HEK293 (cell line): ENCODE measurements at regions not wholly inside any gene's neighbourhood (a gene's known extent, or its start where the extent isn't known, plus 50 kb on each side); places are given as distances from the start of the nearest gene placed in this dataset.

Source experiments
- CTCF ChIA-PET: fragments of 350-600 bp; formaldehyde crosslinking; extraction: SDS; loops from one replicate; lab custom pipeline; 2021; ENCODE audit warnings: antibody characterized with exemption; lab: Yijun Ruan, JAX
- POLR2A ChIA-PET: fragments of 300-600 bp; formaldehyde crosslinking; extraction: SDS; loops from one replicate; lab custom pipeline; 2020; ENCODE audit warnings: antibody characterized with exemption, inconsistent platforms; lab: Yijun Ruan, JAX
- H3K27ac ChIP-seq: fragments of 200-500 bp; sonication (Bioruptor generic); 2 replicates; pipeline ENCODE4 v1.5.1; 2014; ENCODE audit warnings: low read depth, low read length, control low read depth, inconsistent platforms; ENCODE audit errors: extremely low read depth
- H3K36me3 ChIP-seq, 2 experiments: fragments of 200-500 bp in 1 of 2; sonication (Bioruptor generic) in 1 of 2; 1 replicate in 1 of 2; 2 replicates in 1 of 2; pipeline ENCODE4 v1.5.1; 2014 to 2017; ENCODE audit warnings: inconsistent platforms in 2 of 2, low read length in 2 of 2; ENCODE audit not compliant: control insufficient read depth in 2 of 2, insufficient read depth in 1 of 2
- H3K4me1 ChIP-seq: fragments of 200-500 bp; sonication (Bioruptor generic); 2 replicates; pipeline ENCODE4 v1.5.1; 2014; ENCODE audit warnings: mild to moderate bottlenecking, low read length, inconsistent platforms; ENCODE audit not compliant: control insufficient read depth, insufficient read depth
- H3K4me3 ChIP-seq: 2 replicates; pipeline ENCODE4 v1.5.1; 2011; ENCODE audit warnings: low read depth, mild to moderate bottlenecking, control low read depth, low read length, moderate library complexity
- H3K9me3 ChIP-seq: fragments of 200-500 bp; sonication (Bioruptor generic); 2 replicates; pipeline ENCODE4 v1.5.1; 2014; ENCODE audit warnings: low read depth, low read length, inconsistent platforms; ENCODE audit not compliant: control insufficient read depth, insufficient read depth
- BCL6B ChIP-seq: fragments of 450-650 bp; formaldehyde crosslinking; IDR thresholded peaks from 2 replicates; pipeline ENCODE4 v1.5.1; 2017; ENCODE audit warnings: missing biosample characterization, missing genetic modification characterization
- GLI4 ChIP-seq: fragments of 450-650 bp; formaldehyde crosslinking; IDR thresholded peaks from 2 replicates; pipeline ENCODE4 v1.5.1; 2016; ENCODE audit warnings: missing biosample characterization, missing genetic modification characterization
- KLF17 ChIP-seq: fragments of 450-650 bp; formaldehyde crosslinking; IDR thresholded peaks from 2 replicates; pipeline ENCODE4 v1.5.1; 2016; ENCODE audit warnings: missing biosample characterization, missing genetic modification characterization
- OVOL3 ChIP-seq: fragments of 450-650 bp; formaldehyde crosslinking; IDR thresholded peaks from 2 replicates; pipeline ENCODE4 v1.5.1; 2016; ENCODE audit warnings: missing biosample characterization, missing genetic modification characterization
- PRDM4 ChIP-seq: fragments of 450-650 bp; formaldehyde crosslinking; IDR thresholded peaks from 2 replicates; pipeline ENCODE4 v1.5.1; 2017; ENCODE audit warnings: missing biosample characterization, missing genetic modification characterization
- ZBTB26 ChIP-seq: fragments of 450-650 bp; formaldehyde crosslinking; optimal IDR thresholded peaks from 2 replicates; pipeline ENCODE3; 2016; ENCODE audit warnings: missing biosample characterization, mild to moderate bottlenecking, missing genetic modification characterization
- ZBTB49 ChIP-seq: fragments of 450-650 bp; formaldehyde crosslinking; IDR thresholded peaks from 2 replicates; pipeline ENCODE4 v1.5.1; 2016; ENCODE audit warnings: missing biosample characterization, missing genetic modification characterization, low read depth
- ZBTB7A ChIP-seq: fragments of 450-650 bp; formaldehyde crosslinking; IDR thresholded peaks from 2 replicates; pipeline ENCODE4 v1.5.1; 2016; ENCODE audit warnings: low read depth, missing biosample characterization, missing genetic modification characterization
- ZNF174 ChIP-seq: fragments of 450-650 bp; formaldehyde crosslinking; IDR thresholded peaks from 2 replicates; pipeline ENCODE4 v1.5.0; 2017; ENCODE audit warnings: missing biosample characterization, mild to moderate bottlenecking, missing genetic modification characterization
- ZNF26 ChIP-seq: fragments of 450-650 bp; formaldehyde crosslinking; IDR thresholded peaks from 2 replicates; pipeline ENCODE4 v1.5.1; 2016; ENCODE audit warnings: missing biosample characterization, missing genetic modification characterization
- ZNF521 ChIP-seq: fragments of 450-650 bp; formaldehyde crosslinking; IDR thresholded peaks from 2 replicates; pipeline ENCODE4 v1.5.1; 2017; ENCODE audit warnings: missing biosample characterization, mild to moderate bottlenecking, missing genetic modification characterization
- ZNF624 ChIP-seq: fragments of 450-650 bp; formaldehyde crosslinking; IDR thresholded peaks from 2 replicates; pipeline ENCODE4 v1.5.1; 2017; ENCODE audit warnings: missing biosample characterization, missing genetic modification characterization
- ZNF677 ChIP-seq: fragments of 450-650 bp; IDR thresholded peaks from 2 replicates; pipeline ENCODE4 v1.5.0; 2018; ENCODE audit warnings: missing biosample characterization, mild to moderate bottlenecking, missing genetic modification characterization, moderate library complexity
- ZNF707 ChIP-seq: fragments of 450-650 bp; formaldehyde crosslinking; IDR thresholded peaks from 2 replicates; pipeline ENCODE4 v1.5.1; 2016; ENCODE audit warnings: missing biosample characterization, missing genetic modification characterization

- Histone ChIP-seq H3K27ac (no peak overlapping the region), H3K4me1 (no peaks in the 10 kb centered on the region), H3K4me3 (no peak overlapping the region), H3K36me3 (no peaks in the 10 kb centered on the region), H3K9me3 (no peaks in the 10 kb centered on the region)
- ChIA-PET POLR2A (no interaction called here), CTCF (interaction anchor here (0.6 kb wide), 1 partner anchor 32 kb away, joined by 4 read pairs; no protein-coding TSS in a partner anchor)
- no peak for TF ChIP-seq KLF17 (tag by site-specific recombination)
- no peak for TF ChIP-seq ZBTB7A (tag by site-specific recombination)
- TF ChIP-seq ZNF677 = no peak
- TF ChIP-seq ZNF521 = no peak
- TF ChIP-seq ZNF26 (tag by site-specific recombination) = no peak
- TF ChIP-seq OVOL3 (tag by site-specific recombination) = no peak
Observed at GRCh38 chr7:23973264-23973663, 263.2 kb downstream of the STK31 start.

- H3K9me3 ChIP-seq = no peaks in the 10 kb centered on the region
- ChIA-PET CTCF (interaction anchor here (0.6 kb wide), 1 partner anchor 433 kb away, joined by 4 read pairs; no protein-coding TSS in a partner anchor), POLR2A (no interaction called here)
- no peaks in the 10 kb centered on the region for H3K36me3 ChIP-seq
- H3K27ac ChIP-seq = no peak overlapping the region
- no peak for TF ChIP-seq ZBTB49 (tag by site-specific recombination)
- no peak for TF ChIP-seq ZNF174 (tag by site-specific recombination)
- TF ChIP-seq ZNF707 (tag by site-specific recombination) = no peak
- TF ChIP-seq ZBTB26 (tag by site-specific recombination) = no peak
- no peak for TF ChIP-seq GLI4
- no peak for TF ChIP-seq ZNF624 (tag by site-specific recombination)
- TF ChIP-seq PRDM4 (tag by site-specific recombination) = no peak
- TF ChIP-seq BCL6B (tag by site-specific recombination) = no peak
- no peak overlapping the region for H3K4me3 ChIP-seq
- no peaks in the 10 kb centered on the region for H3K4me1 ChIP-seq
Observed at GRCh38 chr7:23980081-23980480, 270.1 kb downstream of the STK31 start.
